ENCODE measurements at regions not wholly inside any gene's neighbourhood (a gene's known extent, or its start where the extent isn't known, plus 50 kb on each side); places are given as distances from the start of the nearest gene placed in this dataset.

DNA sequence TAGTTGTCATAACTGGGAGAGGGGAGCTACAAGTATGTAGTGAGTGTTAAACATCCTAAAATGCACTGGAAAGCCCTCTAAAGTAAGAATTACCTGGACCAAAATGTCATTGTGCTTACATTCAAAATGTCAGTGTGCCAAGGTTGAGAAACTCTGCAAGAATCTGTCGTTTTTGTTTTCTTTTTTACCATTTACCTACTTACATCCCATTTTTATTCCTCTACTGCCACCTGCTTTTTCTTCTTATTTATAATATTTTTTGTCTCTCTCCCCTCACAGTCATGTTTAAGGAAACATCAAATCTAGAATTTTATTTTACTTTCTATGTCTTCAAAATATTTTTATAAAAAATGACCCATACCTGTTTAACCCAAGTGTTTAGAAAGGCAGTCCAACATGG, 226.4 kb downstream of the PCDH17 start:
- TF ChIP-seq, protein P1, sequence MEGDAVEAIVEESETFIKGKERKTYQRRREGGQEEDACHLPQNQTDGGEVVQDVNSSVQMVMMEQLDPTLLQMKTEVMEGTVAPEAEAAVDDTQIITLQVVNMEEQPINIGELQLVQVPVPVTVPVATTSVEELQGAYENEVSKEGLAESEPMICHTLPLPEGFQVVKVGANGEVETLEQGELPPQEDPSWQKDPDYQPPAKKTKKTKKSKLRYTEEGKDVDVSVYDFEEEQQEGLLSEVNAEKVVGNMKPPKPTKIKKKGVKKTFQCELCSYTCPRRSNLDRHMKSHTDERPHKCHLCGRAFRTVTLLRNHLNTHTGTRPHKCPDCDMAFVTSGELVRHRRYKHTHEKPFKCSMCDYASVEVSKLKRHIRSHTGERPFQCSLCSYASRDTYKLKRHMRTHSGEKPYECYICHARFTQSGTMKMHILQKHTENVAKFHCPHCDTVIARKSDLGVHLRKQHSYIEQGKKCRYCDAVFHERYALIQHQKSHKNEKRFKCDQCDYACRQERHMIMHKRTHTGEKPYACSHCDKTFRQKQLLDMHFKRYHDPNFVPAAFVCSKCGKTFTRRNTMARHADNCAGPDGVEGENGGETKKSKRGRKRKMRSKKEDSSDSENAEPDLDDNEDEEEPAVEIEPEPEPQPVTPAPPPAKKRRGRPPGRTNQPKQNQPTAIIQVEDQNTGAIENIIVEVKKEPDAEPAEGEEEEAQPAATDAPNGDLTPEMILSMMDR (IDR thresholded peaks at IDR 0.05): no peak
- no peak for TF ChIP-seq POLR2AphosphoS5 (IDR thresholded peaks at IDR 0.05)

All from upper lobe of left lung (tissue), 4 donors.